ENCODE measurements at regions not wholly inside any gene's neighbourhood (a gene's known extent, or its start where the extent isn't known, plus 50 kb on each side); places are given as distances from the start of the nearest gene placed in this dataset.

- TF ChIP-seq TBX2 (CRISPR knock-in tag; IDR thresholded peaks at IDR 0.05; ENCODE audit: borderline replicate concordance) (no peak), HNRNPL (IDR thresholded peaks at IDR 0.05; ENCODE audit: low read depth, low read length) (no peak), ELK4 (CRISPR knock-in tag; IDR thresholded peaks at IDR 0.05; ENCODE audit: borderline replicate concordance) (no peak), ONECUT2 (CRISPR knock-in tag; IDR thresholded peaks at IDR 0.05) (no peak), ADNP (CRISPR knock-in tag; IDR thresholded peaks at IDR 0.05) (no peak), SUZ12 (IDR thresholded peaks at IDR 0.05; ENCODE audit: low read depth, low read length) (no peak), ZNF660 (CRISPR knock-in tag; IDR thresholded peaks at IDR 0.05; ENCODE audit: borderline replicate concordance, low read depth) (no peak)
These were observed 251.2 kb downstream of the FAT3 start for GRCh38 chr11:92475819-92476218.
